ENCODE measurements at regions not wholly inside any gene's neighbourhood (a gene's known extent, or its start where the extent isn't known, plus 50 kb on each side); places are given as distances from the start of the nearest gene placed in this dataset.

- no peak for TF ChIP-seq CTCF (IDR thresholded peaks at IDR 0.05)
- TF ChIP-seq POLR2A (IDR thresholded peaks at IDR 0.05), result no peak
Observed at GRCh38 chr9:28234894-28235277, 661.6 kb upstream of the C9orf72 start.

All from lower leg skin (tissue), 3 donors.